Panc1 (cell line): ENCODE measurements at regions not wholly inside any gene's neighbourhood (a gene's known extent, or its start where the extent isn't known, plus 50 kb on each side); places are given as distances from the start of the nearest gene placed in this dataset.

Source experiments
- REST ChIP-seq, 2 experiments: IDR thresholded peaks; 2 replicates each; pipeline ENCODE4 v1.6.1; 2011 to 2012; ENCODE audit warnings: low read depth in 2 of 2, control low read depth in 1 of 2, low read length in 1 of 2, mild to moderate bottlenecking in 1 of 2, moderate library complexity in 1 of 2; ENCODE audit not compliant: insufficient read depth in 1 of 2
- TCF7L2 ChIP-seq: IDR thresholded peaks from 2 replicates; pipeline ENCODE4 v1.6.1; 2011; ENCODE audit warnings: mild to moderate bottlenecking, low read depth, low read length, inconsistent platforms
- TF ChIP-seq, protein P1 (sequence below): fragments of 450-650 bp; IDR thresholded peaks from 2 replicates; pipeline ENCODE4 v1.5.1; 2017; ENCODE audit warnings: mild to moderate bottlenecking

- TF ChIP-seq, protein P1, sequence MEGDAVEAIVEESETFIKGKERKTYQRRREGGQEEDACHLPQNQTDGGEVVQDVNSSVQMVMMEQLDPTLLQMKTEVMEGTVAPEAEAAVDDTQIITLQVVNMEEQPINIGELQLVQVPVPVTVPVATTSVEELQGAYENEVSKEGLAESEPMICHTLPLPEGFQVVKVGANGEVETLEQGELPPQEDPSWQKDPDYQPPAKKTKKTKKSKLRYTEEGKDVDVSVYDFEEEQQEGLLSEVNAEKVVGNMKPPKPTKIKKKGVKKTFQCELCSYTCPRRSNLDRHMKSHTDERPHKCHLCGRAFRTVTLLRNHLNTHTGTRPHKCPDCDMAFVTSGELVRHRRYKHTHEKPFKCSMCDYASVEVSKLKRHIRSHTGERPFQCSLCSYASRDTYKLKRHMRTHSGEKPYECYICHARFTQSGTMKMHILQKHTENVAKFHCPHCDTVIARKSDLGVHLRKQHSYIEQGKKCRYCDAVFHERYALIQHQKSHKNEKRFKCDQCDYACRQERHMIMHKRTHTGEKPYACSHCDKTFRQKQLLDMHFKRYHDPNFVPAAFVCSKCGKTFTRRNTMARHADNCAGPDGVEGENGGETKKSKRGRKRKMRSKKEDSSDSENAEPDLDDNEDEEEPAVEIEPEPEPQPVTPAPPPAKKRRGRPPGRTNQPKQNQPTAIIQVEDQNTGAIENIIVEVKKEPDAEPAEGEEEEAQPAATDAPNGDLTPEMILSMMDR, result no peak
- TF ChIP-seq REST (IDR thresholded peaks at IDR 0.05; ENCODE audit: insufficient read depth in 1 of 2, low read depth in 2 of 2, low read length in 1 of 2), result no peak
- TF ChIP-seq TCF7L2, result no peak
These were observed 299.2 kb downstream of the IDS start for GRCh38 chrX:149205937-149206336.
